Stimulated activated CD4-positive, alpha-beta T cell treated with anti-CD3 and anti-CD28 coated beads, Interleukin-4, amount 100 ng/mL, for 4 hours (primary cell): ENCODE measurements at regions not wholly inside any gene's neighbourhood (a gene's known extent, or its start where the extent isn't known, plus 50 kb on each side); places are given as distances from the start of the nearest gene placed in this dataset.

Experiments used
- DNase-seq, 2 experiments: peaks; one replicate each; pipeline ENCODE4 v3.0.0-alpha.2; 2020

DNA sequence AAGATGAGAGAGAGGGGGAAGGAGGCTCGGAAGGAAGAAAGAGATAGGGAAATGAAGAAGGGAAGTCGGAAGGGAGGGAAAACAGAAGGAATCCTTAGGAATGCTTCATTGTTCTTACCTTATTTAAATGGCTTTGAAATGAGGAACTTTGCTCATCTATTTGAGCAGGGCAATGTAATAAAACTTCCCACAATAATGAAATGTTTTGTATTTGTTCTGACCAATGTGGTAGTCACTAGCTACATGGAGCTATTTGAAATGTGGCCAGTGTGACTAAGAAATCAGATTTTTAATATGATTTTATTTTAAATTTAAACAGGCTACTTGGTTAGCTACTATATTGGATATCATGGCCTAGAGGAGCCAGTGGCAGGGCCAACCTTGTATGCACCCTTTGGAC lies 510.6 kb downstream of the HTR7 start:
- no peak for DNase-seq

DNA sequence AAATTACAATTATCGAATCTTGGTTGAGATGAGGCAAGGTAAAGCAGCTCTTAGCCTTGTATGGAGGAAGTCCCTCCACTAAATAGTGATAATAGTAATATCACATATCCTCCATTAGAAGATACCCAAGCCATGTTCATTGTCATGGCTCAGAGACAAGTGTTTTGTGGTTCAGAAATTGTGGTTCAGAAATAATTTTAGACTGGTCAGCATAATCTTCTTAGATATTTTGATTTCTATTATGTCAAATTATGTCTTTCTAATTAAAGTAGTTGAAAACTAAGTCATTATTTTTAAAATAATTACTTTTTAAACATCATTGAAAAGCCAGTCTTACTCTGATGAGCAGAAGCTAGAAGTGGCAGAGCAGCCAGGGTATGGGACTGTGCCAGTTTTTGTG lies 507.7 kb downstream of the HTR7 start:
- DNase-seq = no peak

DNA sequence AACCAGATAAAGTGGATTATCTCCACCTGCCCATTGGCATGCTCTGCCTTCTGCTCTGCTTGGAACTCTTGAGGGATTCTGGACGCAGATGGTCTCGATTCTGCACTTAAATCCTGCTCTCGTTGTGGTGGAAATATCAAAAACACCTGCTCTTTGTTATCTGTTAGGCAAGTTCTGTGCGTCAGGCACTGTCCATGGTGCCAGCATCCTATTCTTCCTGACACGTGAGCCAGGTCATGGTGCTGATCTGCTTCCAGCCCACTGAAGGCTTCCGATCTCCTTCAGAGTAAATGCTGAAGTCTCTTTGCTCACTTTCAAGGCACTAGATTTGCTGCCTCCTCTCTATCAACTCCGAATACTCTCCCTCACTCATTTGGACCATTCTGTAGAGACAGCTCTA lies 505.6 kb downstream of the HTR7 start:
- DNase-seq = no peak

DNA sequence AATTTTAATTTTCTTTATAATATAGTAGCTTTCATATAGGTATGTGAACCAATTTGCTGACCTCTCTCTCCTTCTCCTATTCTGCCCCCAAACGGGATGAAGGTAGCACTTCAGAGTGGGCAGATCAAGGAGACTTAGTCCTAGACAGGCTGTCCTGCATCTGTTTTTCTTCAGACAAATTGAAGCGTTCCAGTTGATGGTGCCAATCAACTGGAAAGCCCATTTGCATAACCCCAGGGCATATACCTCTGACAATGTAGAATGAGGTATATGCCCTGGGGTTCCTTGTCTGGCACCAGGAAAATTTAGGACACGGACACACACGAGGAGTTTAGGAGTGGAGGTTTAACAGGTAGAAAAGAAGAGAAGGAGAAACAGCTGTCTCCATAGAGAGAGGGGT lies 502.9 kb downstream of the HTR7 start:
- no peak for DNase-seq

DNA sequence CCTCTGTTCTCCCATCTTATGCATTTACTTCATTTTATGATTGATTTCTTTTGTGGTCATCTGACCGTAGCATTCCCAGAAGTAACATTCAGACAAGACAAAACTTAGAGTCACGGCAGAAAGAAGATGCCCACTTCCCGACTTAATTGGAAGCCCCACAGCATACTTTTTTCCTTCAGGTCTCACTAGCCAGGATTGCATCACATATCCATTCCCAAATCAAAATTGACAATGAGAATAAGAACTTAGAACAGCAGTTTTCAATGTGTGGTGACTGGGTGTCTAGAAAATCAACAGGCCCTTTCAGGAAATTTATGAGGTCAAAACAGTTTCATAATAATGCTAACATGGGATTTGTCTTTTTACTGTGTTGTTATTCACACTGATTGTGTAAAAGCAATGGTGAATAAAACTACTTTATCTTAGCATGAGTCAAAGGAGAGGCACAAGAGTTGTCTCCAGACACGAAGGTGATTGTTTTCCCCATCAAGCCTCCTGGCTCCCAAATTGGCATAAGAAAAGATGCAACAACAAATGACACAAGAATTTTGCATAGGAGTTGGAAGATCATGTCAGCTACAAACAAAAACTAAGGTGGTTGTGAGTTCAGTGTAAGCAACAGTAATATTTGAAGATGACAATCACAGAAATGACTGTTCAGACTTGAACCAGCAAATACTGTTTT lies 493.9 kb downstream of the HTR7 start:
- DNase-seq = no peak

DNA sequence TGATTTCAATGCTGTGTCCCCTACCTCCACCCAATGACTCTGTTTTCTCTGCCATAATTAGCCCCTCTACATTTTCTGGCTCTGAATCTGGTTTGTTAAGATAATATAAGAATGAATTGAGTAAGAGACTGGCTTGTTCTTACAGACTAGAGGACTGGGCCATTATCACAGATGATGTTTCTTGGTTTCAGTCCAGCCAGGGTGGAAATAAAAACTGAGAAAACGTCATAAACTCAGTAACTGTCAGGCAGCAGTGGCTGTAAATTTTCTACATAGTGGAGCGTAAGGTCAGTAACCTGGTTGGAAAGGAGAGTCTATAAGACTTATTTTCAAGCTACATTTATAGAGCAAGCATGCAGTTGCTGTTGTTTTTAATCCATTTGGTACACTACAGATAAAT lies 485.4 kb downstream of the HTR7 start:
- DNase-seq = no peak

DNA sequence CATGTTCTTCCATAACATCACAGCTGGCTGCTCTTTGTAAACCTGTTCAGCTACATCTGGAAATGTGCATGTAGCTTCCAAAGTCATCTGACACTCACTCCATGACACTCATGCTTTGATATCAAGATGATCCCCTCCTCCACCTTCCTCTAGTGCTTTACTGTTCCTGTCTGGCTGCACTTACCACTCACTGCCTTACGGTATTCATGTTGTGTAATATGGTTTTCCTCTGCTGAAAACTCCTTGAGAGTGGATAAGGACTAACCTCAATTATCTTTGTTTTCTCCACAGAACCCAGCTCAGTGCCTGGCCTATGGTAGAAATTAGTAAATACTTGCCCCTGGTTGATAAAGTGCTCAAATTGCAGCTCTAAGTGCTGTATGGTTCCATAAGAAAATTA lies 483.9 kb downstream of the HTR7 start:
- DNase-seq = no peak

DNA sequence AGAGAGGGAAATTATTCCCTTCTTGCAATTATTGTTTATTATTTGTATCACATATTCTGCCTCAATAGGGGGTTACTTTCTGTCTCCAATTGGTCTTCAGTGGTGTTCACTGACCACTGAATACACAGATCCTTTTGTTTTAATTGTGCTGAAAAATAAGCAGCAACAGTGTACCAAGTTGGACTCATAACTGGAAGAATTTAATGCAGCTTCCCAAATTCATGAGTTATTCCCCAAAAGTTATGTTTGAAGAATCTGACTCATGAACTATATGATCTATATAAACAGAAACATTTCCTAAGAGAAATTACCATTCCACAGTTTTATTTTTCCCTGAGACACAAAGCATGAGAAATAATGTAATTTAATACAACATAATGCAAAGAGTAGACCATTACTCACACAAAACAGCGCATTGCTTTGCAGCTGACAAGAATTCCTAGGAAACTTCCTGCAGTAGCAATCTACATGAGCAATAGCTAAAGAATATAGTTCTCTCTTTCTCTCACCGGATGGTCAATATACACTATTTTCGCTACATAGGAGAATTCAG lies 479.2 kb downstream of the HTR7 start:
- DNase-seq = no peak

DNA sequence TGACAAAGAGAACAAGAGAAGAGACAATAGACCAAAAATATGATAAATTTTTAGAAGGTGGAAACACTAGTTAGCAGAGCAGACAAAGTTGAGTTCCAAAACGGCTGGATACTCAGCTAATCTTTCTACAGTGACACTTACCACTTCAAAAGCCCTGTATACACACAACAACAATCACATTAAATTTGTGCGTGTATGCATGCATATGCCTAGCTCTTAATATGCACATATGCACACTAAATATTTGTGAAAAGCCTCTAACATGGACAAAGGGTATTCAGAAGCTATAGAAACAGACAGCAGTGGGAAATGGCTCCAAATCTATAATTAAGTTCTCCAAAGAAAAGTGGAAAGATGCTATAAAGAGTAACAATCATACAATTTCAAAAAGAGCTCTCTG lies 476.4 kb downstream of the HTR7 start:
- no peak for DNase-seq

DNA sequence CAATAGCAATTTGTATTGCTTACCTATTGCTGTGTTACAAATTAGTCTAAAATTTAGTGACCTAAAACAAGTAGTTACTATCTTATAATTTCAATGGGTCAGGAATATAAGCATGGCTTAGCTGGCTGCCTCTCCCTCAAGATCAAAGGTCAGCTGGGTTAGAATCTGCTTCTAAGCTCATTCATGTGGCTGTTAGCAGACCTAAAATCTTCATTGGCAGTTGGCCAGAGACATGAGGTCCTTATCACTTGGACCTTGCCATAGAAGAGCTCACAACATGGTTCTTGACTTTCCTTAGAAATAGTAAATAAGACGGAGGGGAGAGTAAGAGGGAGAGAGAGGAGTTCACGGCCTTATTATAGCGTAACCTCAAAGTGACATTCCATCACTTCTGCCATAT lies 468.0 kb downstream of the HTR7 start:
- no peak for DNase-seq

DNA sequence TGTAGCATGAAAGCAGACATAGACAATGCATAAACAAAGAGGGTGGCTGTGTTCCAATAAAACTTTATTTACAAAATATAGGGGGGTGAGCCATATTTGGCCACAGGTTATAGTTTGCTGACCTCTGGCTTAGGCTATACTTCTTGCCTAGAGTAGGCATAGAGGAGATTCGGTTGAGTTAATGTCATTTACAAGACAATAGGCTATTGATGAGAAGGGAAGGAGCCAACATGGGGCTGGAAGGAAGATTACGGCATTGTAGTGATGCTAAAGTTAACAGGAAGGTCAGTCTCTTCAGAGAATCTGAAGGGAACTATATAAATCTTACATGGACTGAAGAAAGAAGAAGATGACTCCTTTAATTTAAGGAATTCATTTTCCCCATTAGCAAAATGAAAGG lies 463.5 kb downstream of the HTR7 start:
- no peak for DNase-seq

DNA sequence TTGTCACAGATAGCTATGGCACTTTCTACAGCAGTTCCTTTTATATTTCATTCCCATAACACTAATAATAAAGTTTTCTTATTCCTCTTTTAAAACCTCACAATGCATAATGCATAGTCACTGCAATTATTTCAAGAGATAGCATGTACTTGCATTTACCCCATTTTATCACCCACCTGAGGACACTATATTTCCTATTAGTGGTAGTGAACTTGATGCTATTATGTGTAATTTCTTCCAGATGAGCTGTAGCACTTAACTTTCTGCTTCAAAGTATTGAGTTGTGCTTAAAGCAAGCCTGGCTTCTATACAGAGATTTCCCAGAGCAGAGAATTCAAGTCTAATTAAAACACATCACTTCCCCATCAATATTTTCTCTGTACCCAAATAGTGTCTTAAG lies 461.1 kb downstream of the HTR7 start:
- DNase-seq = no peak

DNA sequence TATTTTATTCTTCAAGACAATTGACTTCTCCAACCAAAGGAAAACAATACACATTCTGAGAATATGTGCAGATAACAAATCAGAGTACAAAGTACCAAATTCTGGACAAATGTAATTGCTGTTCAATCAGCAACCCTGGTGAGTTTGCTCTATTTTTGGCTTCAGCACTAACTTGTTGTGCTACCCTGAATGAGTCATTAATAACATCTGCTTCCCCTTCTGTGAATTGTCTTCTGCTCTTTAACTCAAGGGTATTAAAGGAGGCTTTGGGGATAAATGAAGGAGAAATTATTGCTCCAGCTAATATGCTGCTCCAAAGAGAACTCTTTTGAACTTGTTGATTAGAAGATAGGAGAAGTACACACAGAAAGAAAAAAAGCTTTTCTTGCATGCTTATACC lies 459.3 kb downstream of the HTR7 start:
- DNase-seq = no peak

DNA sequence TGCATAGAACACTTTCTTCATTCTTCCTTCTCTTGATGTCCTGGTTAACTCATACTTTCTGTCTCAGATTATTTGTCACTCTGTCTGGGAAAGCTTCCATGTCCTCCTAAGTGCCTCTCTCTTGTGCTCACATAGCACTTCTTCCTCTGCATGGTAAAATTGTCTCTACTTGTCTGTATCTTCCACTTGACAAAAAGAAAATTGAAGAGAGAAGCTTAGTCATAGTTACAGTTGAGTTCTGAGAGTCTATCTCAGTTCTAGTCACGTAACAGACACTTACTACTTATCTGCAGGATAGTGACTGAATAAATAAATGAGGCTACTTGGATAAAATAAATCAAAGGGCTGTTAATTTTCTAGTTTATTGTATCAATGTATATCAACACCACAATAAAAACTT lies 458.1 kb downstream of the HTR7 start:
- DNase-seq = no peak

DNA sequence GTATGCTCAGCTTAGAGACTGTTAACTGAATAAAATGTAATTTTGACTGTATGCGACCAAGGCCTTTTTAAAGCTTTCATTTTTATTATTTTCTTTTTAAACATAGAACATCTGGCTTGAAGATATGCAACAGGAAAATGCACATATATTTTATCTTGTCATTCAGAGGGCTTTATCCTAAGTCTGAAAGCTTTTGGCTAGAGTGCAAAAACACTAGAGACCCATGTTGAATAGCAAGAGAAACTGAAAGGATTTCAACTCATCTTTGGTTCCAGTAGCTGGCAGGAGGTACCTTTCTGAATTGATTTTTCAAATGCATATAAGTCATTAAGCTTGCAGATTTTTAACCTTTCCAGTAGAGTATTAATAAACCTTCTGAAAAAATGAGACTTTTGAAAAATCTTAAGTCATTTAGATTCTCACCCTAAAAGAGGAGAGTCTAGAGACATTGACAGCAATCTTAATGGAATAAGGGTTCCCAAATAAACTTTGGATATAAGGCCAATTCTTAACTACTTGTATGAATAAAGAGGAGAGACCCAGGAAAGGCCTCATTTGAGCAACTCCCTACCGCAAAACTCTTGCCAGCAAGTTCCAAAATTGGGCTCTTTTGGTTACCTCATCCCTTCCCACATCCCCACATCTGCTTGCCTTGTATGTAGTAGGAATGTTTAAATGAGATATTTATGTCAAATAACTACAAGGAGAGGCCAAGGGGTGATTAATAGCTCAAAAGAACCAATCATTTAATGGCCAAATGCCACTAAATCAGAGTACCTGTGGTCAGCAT lies 454.4 kb downstream of the HTR7 start:
- no peak for DNase-seq

DNA sequence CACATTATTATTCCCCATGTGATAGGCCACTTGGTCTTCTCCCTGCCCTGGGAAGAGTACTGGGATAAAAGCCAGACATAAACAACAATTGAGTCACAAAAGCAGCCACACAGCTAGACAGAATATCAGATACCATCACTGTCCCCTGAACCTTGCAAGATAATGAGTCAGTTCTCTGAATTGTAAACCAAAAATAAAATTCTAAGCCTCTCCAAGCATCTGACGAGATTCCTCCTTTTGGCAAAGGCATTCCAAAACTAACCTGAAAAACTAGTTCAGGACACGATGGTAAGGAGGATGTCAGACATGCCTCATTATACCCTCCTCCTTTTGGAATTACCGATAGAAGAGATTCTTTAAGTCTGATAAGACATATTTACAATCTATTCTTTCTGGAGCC lies 450.7 kb downstream of the HTR7 start:
- no peak for DNase-seq

DNA sequence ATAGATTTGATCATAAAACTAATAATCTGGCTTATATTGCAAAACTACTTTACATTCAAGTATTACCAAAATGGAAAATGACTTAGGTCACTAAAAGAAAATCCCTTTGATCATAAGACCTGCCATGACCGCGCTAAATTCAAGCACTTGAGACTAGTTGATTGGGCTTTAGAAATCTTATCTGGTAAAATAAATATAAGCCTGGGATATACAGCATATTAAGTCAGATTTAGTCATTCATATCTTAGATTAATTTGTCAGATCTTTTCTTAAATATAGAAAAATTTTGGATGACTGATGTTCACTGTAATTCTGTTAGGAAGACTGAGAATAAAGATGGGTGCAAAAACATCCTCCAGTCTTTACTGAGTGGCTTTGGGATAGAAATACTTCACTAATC lies 450.0 kb downstream of the HTR7 start:
- DNase-seq = no peak

DNA sequence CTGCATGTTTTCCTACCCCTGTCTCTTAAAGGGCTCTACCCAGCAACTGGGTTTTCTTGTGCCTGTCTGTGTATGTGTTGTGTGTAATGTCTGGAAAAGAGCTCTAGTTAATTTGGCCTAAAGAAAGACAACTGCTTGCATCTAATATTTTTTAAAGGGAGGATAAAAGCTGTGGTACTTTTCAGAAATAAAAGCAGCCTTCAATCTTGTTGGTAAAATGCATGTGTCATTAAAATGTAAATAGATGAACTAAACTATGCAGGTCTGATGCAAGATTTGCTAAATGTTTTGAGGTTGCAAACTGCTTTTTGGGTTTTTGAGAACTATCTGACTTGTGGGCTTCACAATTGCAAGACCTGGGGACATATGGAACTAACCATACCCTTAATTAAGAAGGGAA lies 445.3 kb downstream of the HTR7 start:
- DNase-seq = no peak

DNA sequence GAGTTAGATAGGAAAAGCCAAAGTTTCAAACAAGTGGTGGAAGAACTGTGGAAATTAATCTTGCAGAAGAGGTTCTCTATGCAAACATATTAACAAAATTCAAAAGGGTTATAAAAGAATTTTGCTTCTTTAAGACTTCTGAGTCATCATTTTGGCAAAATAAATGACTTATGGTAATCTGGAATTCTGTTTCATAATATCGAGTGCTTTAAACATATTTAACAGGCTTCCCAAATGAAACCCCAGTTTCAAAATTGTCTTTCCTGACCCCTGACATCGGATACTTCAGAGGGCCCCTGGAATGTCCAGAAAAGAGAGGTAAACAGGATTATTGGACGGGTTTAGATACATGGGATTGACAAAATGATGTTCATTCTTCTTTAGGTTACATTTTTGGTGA lies 444.6 kb downstream of the HTR7 start:
- DNase-seq = no peak

DNA sequence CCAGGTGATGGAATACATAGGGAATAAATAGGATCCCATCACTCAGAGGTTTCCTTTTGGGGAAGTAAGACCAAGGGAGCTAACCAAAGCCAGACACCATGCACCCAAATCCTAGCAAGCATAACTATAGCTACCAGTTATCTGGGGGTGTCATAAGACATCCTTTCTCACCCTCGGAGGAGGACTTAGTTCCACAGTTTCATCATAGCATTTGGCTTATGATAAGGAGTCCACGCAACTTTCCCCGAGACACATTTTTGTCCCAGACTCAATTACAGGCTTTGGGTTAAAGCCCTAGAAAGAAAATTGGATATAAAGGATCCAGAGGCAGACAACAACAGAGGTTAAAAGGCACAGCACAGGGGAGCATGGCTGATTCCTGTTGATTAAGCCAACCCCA lies 442.9 kb downstream of the HTR7 start:
- no peak for DNase-seq

DNA sequence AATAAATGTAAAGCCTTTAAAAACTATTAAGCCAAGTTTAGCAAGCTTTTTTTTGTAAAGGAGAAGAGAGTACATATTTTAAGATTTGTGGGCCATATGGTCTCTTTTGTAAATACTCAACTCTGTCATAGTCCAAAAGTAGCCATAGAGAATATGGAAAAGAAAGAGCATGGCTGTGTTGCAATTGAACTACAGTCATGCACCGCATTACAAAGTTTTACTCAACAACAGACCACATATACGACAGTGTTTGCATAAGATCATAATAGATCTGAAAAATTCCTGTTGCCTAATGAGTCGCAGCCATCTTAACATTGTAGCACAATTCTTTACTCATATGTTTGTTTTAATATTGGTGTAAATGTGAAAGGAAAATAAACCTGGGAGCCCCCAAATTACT lies 440.8 kb downstream of the HTR7 start:
- no peak for DNase-seq

DNA sequence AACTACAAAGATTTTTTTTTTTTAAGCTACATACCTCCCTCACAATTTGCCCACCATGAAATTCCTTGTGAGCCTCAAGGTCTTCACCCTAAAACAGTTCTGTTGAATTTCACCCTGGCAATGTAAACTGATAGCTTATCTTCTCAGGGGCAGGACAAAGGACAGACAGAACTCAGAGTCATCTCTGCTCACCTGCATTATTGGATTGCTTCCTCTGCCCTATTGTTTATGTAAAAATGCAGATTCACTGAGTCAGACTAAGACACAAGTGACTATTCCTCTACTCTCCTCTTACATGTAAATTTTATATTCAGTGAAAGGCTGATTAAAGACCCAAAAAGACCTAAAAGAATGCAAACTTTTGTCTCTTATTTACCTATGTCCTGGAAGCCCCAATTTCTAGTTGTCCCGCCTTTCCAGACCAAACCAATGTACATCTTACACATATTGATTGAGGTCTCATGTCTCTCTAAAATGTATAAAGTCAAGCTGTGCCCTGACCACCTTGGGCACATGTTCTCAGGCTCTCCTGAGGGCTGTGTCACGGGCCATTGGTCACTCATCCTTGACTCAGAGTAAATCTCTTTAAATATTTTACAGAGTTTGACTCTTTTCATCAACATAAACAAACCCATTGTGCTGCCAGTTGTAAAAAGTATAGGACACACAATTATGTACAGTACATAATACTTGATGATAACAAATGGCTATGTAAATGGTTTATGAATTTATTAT lies 440.2 kb downstream of the HTR7 start:
- no peak for DNase-seq

DNA sequence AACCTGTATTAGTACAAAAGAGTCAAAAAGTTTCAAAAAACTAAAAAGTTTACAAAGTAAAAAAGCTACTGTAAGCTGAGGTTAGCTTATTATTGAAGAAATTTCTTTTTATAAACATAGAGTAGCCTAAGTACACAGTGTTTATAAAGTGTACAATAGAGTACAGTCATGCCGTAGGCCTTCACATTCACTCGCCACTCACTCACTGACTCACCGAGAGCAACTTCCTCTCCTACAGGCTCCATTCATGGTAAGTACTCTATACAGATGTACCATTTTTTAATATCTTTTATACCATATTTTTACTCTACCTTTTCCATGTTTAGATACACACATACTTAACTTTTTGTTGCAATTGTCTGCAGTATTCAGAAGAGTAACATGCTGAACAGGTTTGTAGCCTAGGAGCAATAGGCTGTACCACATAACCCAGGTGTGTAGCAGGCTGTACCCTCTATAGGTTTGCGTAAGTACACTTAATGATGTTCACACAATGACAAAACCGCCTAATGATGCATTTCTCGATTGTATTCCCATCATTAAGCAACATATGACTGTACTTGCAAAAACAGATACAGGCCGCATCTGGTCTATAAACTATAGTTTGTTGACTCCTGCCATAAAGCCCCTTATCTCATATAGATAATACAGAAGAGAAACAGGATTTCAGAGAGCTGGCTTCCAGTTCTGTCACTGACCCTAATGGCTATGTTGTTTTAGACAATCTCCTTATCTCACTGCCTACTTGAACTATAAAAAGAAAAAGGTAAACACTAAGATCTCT lies 438.8 kb downstream of the HTR7 start:
- DNase-seq = no peak
